Lung (tissue), 11 donors: ENCODE measurements at regions not wholly inside any gene's neighbourhood (a gene's known extent, or its start where the extent isn't known, plus 50 kb on each side); places are given as distances from the start of the nearest gene placed in this dataset.

Source experiments
- ATAC-seq: fragments of 200-7000 bp; cut with Tn5 transposase; one replicate; pipeline ENCODE4 v1.9.1; 2020; ENCODE audit warnings: moderate number of reproducible peaks; ENCODE audit not compliant: insufficient read depth, low FRiP score
- DNase-seq, 3 donors: peaks; one replicate each; pipeline ENCODE4 v3.0.0-alpha.2; 2013 to 2017
- H3K27ac ChIP-seq, 2 donors: one replicate each; pipeline ENCODE4 v1.5.1; 2013; ENCODE audit warnings: mild to moderate bottlenecking in 2 of 2, moderate library complexity in 2 of 2, control low read depth in 1 of 2, inconsistent platforms in 1 of 2, low read depth in 1 of 2, low read length in 1 of 2
- H3K27me3 ChIP-seq, 3 donors: one replicate each; pipeline ENCODE4 v1.5.1; 2013; ENCODE audit warnings: low read length in 2 of 3; ENCODE audit not compliant: control insufficient read depth in 3 of 3, insufficient read depth in 3 of 3
- H3K36me3 ChIP-seq, 4 donors: one replicate each; pipeline ENCODE4 v1.5.1; 2013; ENCODE audit warnings: low read length in 4 of 4, mild to moderate bottlenecking in 1 of 4, moderate library complexity in 1 of 4; ENCODE audit not compliant: control insufficient read depth in 4 of 4, insufficient read depth in 4 of 4
- H3K4me1 ChIP-seq, 5 donors: one replicate each; pipeline ENCODE4 v1.5.1; 2013; ENCODE audit warnings: low read length in 5 of 5, mild to moderate bottlenecking in 2 of 5, moderate library complexity in 1 of 5; ENCODE audit not compliant: control insufficient read depth in 5 of 5, insufficient read depth in 5 of 5
- H3K4me3 ChIP-seq: one replicate; pipeline ENCODE4 v1.5.1; 2013; ENCODE audit warnings: mild to moderate bottlenecking, control low read depth, moderate library complexity
- H3K9ac ChIP-seq, 2 donors: one replicate each; pipeline ENCODE4 v1.5.1; 2013; ENCODE audit warnings: low read length in 2 of 2, control low read depth in 1 of 2; ENCODE audit not compliant: insufficient read depth in 1 of 2
- H3K9me3 ChIP-seq, 4 donors: one replicate each; pipeline ENCODE4 v1.5.1; 2013; ENCODE audit warnings: low read length in 3 of 4, mild to moderate bottlenecking in 1 of 4, moderate library complexity in 1 of 4; ENCODE audit not compliant: control insufficient read depth in 4 of 4, insufficient read depth in 3 of 4
- WGBS, 2 donors: extraction: QIAGEN DNeasy Blood & Tissue Kit; methylation state at CpG; one replicate each; pipeline ENCODE4 v1.1.7; 2013; 5-methylcytosine and 5-hydroxymethylcytosine counted together
- TF ChIP-seq, protein P1 (sequence below): IDR thresholded peaks from 2 replicates; pipeline ENCODE4 v1.5.1; 2012; ENCODE audit warnings: mild to moderate bottlenecking; ENCODE audit errors: control extremely low read depth, extremely low read depth
- donor health status: control.
- donor health status: control.
- donor health status: Bipolar disorder and iron deficiency.
- donor health status: healthy.
- donor health status: DM: yes; HTN: yes; CAD: no.

DNA sequence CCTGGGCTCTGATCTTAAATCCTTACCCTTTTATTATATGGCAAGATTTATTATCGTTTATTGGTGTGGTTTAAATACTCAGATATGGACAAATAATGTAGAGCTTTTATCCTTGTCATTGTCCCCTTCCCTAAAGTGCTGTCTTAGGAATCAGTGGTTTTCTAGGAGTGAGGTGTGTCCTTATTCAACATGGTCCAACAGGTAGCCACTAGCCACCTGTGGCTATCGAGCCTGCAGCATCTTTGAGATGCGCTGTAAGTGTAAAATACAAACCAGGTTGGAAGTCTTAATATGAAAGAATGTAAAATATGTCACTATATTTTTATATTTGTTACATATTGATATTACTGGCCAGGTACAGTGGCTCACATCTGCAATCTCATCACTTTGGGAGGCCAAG, 82.4 kb upstream of the BASP1 start:
- DNase-seq (no peak), ATAC-seq (no peak)
- Histone ChIP-seq H3K9me3 (no peaks in the 10 kb centered on the region), H3K27me3 (no peaks in the 10 kb centered on the region), H3K36me3 (no peaks in the 10 kb centered on the region), H3K4me1 (peaks cover 0 to 4% (median 0%) of the 10 kb centered on the region in 5 donors), H3K27ac (no peak overlapping the region), H3K9ac (no peak overlapping the region), H3K4me3 (no peak overlapping the region)
- TF ChIP-seq, protein P1, sequence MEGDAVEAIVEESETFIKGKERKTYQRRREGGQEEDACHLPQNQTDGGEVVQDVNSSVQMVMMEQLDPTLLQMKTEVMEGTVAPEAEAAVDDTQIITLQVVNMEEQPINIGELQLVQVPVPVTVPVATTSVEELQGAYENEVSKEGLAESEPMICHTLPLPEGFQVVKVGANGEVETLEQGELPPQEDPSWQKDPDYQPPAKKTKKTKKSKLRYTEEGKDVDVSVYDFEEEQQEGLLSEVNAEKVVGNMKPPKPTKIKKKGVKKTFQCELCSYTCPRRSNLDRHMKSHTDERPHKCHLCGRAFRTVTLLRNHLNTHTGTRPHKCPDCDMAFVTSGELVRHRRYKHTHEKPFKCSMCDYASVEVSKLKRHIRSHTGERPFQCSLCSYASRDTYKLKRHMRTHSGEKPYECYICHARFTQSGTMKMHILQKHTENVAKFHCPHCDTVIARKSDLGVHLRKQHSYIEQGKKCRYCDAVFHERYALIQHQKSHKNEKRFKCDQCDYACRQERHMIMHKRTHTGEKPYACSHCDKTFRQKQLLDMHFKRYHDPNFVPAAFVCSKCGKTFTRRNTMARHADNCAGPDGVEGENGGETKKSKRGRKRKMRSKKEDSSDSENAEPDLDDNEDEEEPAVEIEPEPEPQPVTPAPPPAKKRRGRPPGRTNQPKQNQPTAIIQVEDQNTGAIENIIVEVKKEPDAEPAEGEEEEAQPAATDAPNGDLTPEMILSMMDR, result no peak
- 94% methylated on average over 3 of the region's 3 CpGs for WGBS, 2 donors

DNA sequence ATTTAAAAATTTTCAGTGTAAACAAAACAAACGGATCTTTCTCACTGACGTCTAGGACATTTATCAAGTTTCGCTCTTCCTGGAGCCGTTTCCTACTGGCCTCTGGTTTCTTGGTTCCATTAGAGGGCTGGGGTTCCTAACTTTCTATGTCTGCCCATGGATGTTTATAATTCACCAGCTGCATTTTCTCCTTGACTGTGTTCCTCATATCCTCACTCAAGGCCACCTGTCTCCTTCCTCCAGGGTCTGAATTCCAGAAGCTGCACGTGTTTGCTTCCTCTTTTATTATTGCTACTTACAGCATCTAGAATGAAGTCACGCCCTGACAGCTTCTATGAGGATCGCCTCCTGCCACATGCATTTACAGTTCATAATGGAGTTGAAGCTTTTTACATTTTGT, 74.1 kb upstream of the BASP1 start:
- ATAC-seq, result no peak
- Histone ChIP-seq H3K36me3 (no peaks in the 10 kb centered on the region), H3K9ac (no peak overlapping the region), H3K27me3 (no peaks in the 10 kb centered on the region), H3K4me1 (peaks cover 0 to 19% (median 4%) of the 10 kb centered on the region in 5 donors), H3K27ac (peak overlapping the region in 1 of 2 donors; percentile 15), H3K4me3 (no peak overlapping the region), H3K9me3 (no peaks in the 10 kb centered on the region)
- peak in 2 of 3 donors; percentile 41 to 61 for DNase-seq
- 42 to 48% methylated on average over 7 of the region's 7 CpGs for WGBS, 2 donors
- TF ChIP-seq, protein P1, result no peak

DNA sequence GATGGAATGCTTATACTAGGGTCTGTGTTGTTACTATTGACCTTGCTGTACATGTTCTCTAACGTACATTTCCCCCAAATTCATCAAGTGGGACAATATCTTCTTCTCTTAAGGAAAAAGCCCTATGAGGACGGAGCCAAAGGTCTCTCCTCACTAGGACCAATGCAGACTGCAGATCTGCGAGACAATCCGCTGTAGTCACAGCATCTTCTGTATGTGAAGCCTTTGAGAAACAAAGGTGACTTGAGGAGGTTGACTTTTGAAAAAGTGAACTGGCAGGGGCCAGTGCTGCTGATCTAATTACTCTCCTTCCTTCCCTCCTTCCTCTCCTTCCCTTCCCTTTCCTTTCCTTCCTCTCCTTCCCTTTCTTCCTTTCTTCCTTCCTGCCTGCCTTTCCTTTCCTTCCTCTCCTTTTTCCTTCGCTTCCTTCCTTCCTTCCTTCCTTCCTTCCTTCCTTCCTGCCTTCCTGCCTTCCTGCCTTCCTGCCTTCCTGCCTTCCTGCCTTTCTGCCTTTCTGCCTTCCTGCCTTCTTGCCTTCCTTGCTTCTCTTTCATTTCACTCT, 71.1 kb upstream of the BASP1 start:
- TF ChIP-seq, protein P1, result no peak
- no peaks in the 10 kb centered on the region for H3K9me3 ChIP-seq
- peaks cover 0 to 22% (median 4%) of the 10 kb centered on the region in 5 donors for H3K4me1 ChIP-seq
- H3K27ac ChIP-seq, result no peak overlapping the region
- ATAC-seq (no peak), DNase-seq (no peak)
- no peaks in the 10 kb centered on the region for H3K27me3 ChIP-seq
- H3K9ac ChIP-seq, result no peak overlapping the region
- H3K4me3 ChIP-seq, result no peak overlapping the region
- no peaks in the 10 kb centered on the region for H3K36me3 ChIP-seq
- 95 to 97% methylated on average over 5 of the region's 5 CpGs for WGBS, 2 donors

DNA sequence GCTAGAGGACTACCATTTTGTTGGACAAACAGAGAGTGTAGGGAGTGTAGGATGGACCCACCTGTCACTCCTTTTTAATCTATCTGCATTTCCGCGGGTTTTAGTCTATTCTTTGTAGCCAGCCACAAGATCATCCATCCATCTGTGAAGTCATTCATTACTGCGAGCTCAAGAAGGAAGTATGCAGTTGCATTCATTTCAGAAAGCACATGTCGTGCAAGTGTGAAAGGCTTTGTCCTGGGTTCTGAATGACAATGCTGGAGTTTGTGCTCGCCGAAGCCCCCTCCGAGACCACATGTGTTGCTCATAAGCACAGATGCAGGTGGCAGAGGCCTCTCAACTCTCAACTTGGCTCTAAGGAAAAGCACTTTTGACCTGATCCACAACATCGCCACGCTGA, 70.3 kb upstream of the BASP1 start:
- no peaks in the 10 kb centered on the region for H3K9me3 ChIP-seq
- no peaks in the 10 kb centered on the region for H3K27me3 ChIP-seq
- H3K4me1 ChIP-seq, result peaks cover 0 to 28% (median 4%) of the 10 kb centered on the region in 5 donors
- ATAC-seq, result no peak
- no peaks in the 10 kb centered on the region for H3K36me3 ChIP-seq
- 86 to 94% methylated on average over 9 of the region's 9 CpGs for whole genome bisulfite sequencing, 2 donors
- no peak overlapping the region for H3K4me3 ChIP-seq
- no peak overlapping the region for H3K9ac ChIP-seq
- no peak overlapping the region for H3K27ac ChIP-seq
- DNase-seq, result no peak
- TF ChIP-seq, protein P1, result no peak
